Adipocyte (in vitro differentiated cells): ENCODE measurements at regions not wholly inside any gene's neighbourhood (a gene's known extent, or its start where the extent isn't known, plus 50 kb on each side); places are given as distances from the start of the nearest gene placed in this dataset.
A peak's percentile ranks its signal among the peaks of the same experiment; 100 is the strongest.
"Not testable (repeated sequence)": the region's sequence is repeated elsewhere in the genome, so short reads cannot be mapped to it uniquely, and the experiment has no call there.

Experiments
- DNase-seq: peaks from one replicate; pipeline ENCODE4 v3.0.0-alpha.2; 2015; ENCODE audit warnings: low read depth
- H3K27me3 ChIP-seq: replicated peaks from 2 replicates; pipeline ENCODE4 v1.7.0; 2013; ENCODE audit warnings: mild to moderate bottlenecking, low read length, moderate library complexity; ENCODE audit not compliant: control insufficient read depth, insufficient read depth
- H3K36me3 ChIP-seq: 2 replicates; pipeline ENCODE4 v1.7.0; 2013; ENCODE audit warnings: low read length, mild to moderate bottlenecking, moderate library complexity; ENCODE audit not compliant: control insufficient read depth, insufficient read depth, severe bottlenecking
- H3K4me1 ChIP-seq: 2 replicates; pipeline ENCODE4 v1.7.0; 2013; ENCODE audit warnings: mild to moderate bottlenecking, low read length, moderate library complexity; ENCODE audit not compliant: control insufficient read depth, insufficient read depth
- H3K4me3 ChIP-seq: 2 replicates; pipeline ENCODE4 v1.7.0; 2013; ENCODE audit warnings: mild to moderate bottlenecking, low read length, moderate library complexity
- H3K9ac ChIP-seq: 2 replicates; pipeline ENCODE4 v1.7.0; 2013; ENCODE audit warnings: mild to moderate bottlenecking, low read length, moderate library complexity
- H3K9me3 ChIP-seq: 2 replicates; pipeline ENCODE4 v1.7.0; 2013; ENCODE audit warnings: mild to moderate bottlenecking, low read length, moderate library complexity; ENCODE audit not compliant: control insufficient read depth

- peaks cover 15% of the 10 kb centered on the region for H3K9me3 ChIP-seq
- not testable (repeated sequence) for H3K9ac ChIP-seq, H3K4me3 ChIP-seq, H3K4me1 ChIP-seq, DNase-seq, H3K27me3 ChIP-seq, H3K36me3 ChIP-seq
Observed at GRCh38 chr9:24774199-24774598, 228.5 kb upstream of the IZUMO3 start.

- H3K4me1 ChIP-seq, result no peaks in the 10 kb centered on the region
- H3K36me3 ChIP-seq, result no peaks in the 10 kb centered on the region
- H3K27me3 ChIP-seq, result no peaks in the 10 kb centered on the region
- H3K9ac ChIP-seq, result no peak overlapping the region
- no peak for DNase-seq
- H3K9me3 ChIP-seq, result peaks cover 6% of the 10 kb centered on the region
- H3K4me3 ChIP-seq, result no peak overlapping the region
Observed at GRCh38 chr9:24766081-24766480, 220.4 kb upstream of the IZUMO3 start.

GRCh38 chr9:24765025-24765756, 219.5 kb upstream of the IZUMO3 start:
- no peaks in the 10 kb centered on the region for H3K4me1 ChIP-seq
- no peak overlapping the region for H3K4me3 ChIP-seq
- peaks cover 4% of the 10 kb centered on the region for H3K9me3 ChIP-seq
- no peak overlapping the region for H3K9ac ChIP-seq
- DNase-seq, result no peak
- no peaks in the 10 kb centered on the region for H3K36me3 ChIP-seq
- H3K27me3 ChIP-seq, result no peaks in the 10 kb centered on the region

- Histone ChIP-seq H3K4me3 (no peak overlapping the region), H3K9me3 (no peaks in the 10 kb centered on the region), H3K4me1 (no peaks in the 10 kb centered on the region), H3K27me3 (no peaks in the 10 kb centered on the region), H3K9ac (no peak overlapping the region), H3K36me3 (no peaks in the 10 kb centered on the region)
- no peak for DNase-seq
Observed at GRCh38 chr9:24738421-24738961, 192.8 kb upstream of the IZUMO3 start.

- Histone ChIP-seq H3K9me3 (no peaks in the 10 kb centered on the region), H3K36me3 (no peaks in the 10 kb centered on the region), H3K4me1 (no peaks in the 10 kb centered on the region), H3K27me3 (no peaks in the 10 kb centered on the region), H3K9ac (no peak overlapping the region), H3K4me3 (no peak overlapping the region)
- DNase-seq, result no peak
Observed at GRCh38 chr9:24731754-24732153, 186.1 kb upstream of the IZUMO3 start.

GRCh38 chr9:24721621-24722020, 175.9 kb upstream of the IZUMO3 start:
- no peaks in the 10 kb centered on the region for H3K9me3 ChIP-seq

GRCh38 chr9:24712206-24712605, 166.5 kb upstream of the IZUMO3 start:
- no peaks in the 10 kb centered on the region for H3K4me1 ChIP-seq

More at GRCh38 chr9:24721621-24722020, 175.9 kb upstream of the IZUMO3 start:
- H3K4me3 ChIP-seq, result no peak overlapping the region
- H3K4me1 ChIP-seq, result no peaks in the 10 kb centered on the region
- no peaks in the 10 kb centered on the region for H3K27me3 ChIP-seq
- H3K9ac ChIP-seq, result no peak overlapping the region
- no peaks in the 10 kb centered on the region for H3K36me3 ChIP-seq
- DNase-seq, result no peak

GRCh38 chr9:24708814-24709213, 163.1 kb upstream of the IZUMO3 start:
- Histone ChIP-seq H3K9ac (no peak overlapping the region), H3K36me3 (no peaks in the 10 kb centered on the region), H3K9me3 (peaks cover 3% of the 10 kb centered on the region), H3K4me1 (no peaks in the 10 kb centered on the region), H3K27me3 (no peaks in the 10 kb centered on the region), H3K4me3 (no peak overlapping the region)
- no peak for DNase-seq

More at GRCh38 chr9:24712206-24712605, 166.5 kb upstream of the IZUMO3 start:
- H3K36me3 ChIP-seq, result no peaks in the 10 kb centered on the region
- no peaks in the 10 kb centered on the region for H3K9me3 ChIP-seq
- no peaks in the 10 kb centered on the region for H3K27me3 ChIP-seq
- DNase-seq, result no peak
- no peak overlapping the region for H3K4me3 ChIP-seq
- H3K9ac ChIP-seq, result no peak overlapping the region

- Histone ChIP-seq H3K27me3 (no peaks in the 10 kb centered on the region), H3K36me3 (no peaks in the 10 kb centered on the region), H3K4me1 (no peaks in the 10 kb centered on the region), H3K9me3 (peaks cover 7% of the 10 kb centered on the region), H3K9ac (peak overlapping the region; percentile 1), H3K4me3 (peak overlapping the region; percentile 70)
- DNase-seq, result no peak
Observed at GRCh38 chr9:24698881-24699518, 153.3 kb upstream of the IZUMO3 start.

GRCh38 chr9:24672336-24672735, 126.6 kb upstream of the IZUMO3 start:
- H3K27me3 ChIP-seq, result no peaks in the 10 kb centered on the region
- no peaks in the 10 kb centered on the region for H3K9me3 ChIP-seq
- H3K4me1 ChIP-seq, result no peaks in the 10 kb centered on the region
- no peaks in the 10 kb centered on the region for H3K36me3 ChIP-seq
- no peak overlapping the region for H3K4me3 ChIP-seq
- no peak overlapping the region for H3K9ac ChIP-seq
- no peak for DNase-seq

- Histone ChIP-seq H3K9me3 (no peaks in the 10 kb centered on the region), H3K36me3 (no peaks in the 10 kb centered on the region), H3K4me3 (no peak overlapping the region), H3K9ac (no peak overlapping the region), H3K27me3 (no peaks in the 10 kb centered on the region), H3K4me1 (no peaks in the 10 kb centered on the region)
- no peak for DNase-seq
Observed at GRCh38 chr9:24657387-24657786, 111.7 kb upstream of the IZUMO3 start.
